T47D (cell line): ENCODE measurements at regions not wholly inside any gene's neighbourhood (a gene's known extent, or its start where the extent isn't known, plus 50 kb on each side); places are given as distances from the start of the nearest gene placed in this dataset.

ENCODE experiments used
- DNase-seq, 2 experiments: peaks; one replicate each; pipeline versions ENCODE4 v3.0.0 to v3.0.0-alpha.2; 2011 to 2012; ENCODE audit warnings: low read depth in 1 of 2, low spot score in 1 of 2
- JUND ChIP-seq: IDR thresholded peaks from 2 replicates; pipeline ENCODE4 v1.6.1; 2012; ENCODE audit warnings: low read depth
- in situ Hi-C: cut with HindIII; loops from 2 replicates; pipeline ENCODE4 v1.10.0; 2016; ENCODE audit warnings: low sequenced_read_pairs, low pct_unique_long_range_greater_than_20kb

DNA sequence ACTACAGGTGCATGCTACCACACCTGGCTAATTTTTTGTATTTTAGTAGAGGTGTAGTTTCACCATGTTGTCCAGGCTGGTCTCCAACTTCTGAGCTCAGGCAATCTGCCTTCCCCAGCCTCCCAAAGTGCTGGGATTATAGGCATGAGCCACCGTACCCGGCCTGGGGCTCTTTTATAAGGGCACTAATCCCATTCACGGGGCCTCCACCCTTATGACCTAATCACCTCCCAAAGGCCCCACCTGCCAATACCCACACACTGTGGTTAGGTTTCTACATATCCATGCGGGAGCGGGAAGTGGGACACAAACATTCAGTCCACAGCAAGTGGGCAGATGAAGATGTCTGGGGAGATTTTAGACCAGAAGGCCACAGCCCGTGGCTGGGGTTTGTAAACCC lies 164.7 kb upstream of the SH3BP4 start:
- in situ Hi-C loops = no loop called here
- no peak for TF ChIP-seq JUND
- DNase-seq = no peak

DNA sequence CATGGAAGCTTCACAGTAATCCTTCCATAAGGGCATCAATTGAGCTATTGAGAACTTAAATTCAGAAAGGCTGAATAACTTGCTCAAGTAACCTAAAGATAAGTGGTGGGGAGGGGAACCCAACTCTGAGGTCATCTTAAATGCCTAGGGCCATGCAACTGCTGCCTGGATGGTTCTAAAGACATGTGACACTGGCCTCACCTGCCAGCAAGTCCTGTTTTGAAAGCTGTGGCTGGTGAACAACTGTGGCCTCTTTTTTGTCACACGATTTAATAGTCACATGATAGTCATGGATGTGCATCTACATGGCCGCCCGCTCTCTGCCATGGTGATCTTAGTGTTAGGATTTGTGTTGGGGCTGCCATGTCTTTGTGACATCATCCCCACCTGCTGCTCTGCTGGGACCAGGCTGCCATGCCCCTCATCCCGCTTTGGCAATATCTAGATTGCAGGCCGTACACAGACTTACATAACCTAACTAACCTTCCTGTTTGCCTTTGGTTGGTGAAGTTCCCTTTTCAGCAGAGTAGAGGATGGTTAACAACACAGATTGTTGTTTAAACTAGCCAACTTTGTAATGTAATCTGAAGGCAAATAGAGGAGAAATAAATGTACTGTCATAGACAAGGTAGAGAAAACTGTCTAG lies 177.9 kb upstream of the SH3BP4 start:
- in situ Hi-C loops = no loop called here
- no peak for DNase-seq
- no peak for TF ChIP-seq JUND

DNA sequence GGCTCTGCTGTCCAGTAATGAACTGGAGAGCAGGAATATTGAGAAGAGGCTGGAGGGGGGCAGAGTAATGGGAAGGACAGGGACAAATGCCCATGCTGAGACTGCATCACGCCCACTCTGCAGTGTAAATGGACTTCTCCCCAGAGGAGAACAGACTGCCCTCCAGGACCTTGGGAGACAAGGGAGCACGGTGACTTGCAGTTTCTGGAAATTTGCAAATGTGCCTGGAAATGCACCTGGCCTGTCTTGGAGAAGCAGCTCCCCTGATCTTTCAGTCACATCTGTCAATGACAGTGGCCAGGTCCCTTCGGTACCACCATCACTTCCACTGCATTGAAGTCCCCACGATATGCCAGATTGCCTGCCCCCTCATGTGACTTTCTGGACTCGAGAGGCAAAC lies 178.7 kb upstream of the SH3BP4 start:
- DNase-seq = no peak
- in situ Hi-C loops = no loop called here
- TF ChIP-seq JUND = no peak

DNA sequence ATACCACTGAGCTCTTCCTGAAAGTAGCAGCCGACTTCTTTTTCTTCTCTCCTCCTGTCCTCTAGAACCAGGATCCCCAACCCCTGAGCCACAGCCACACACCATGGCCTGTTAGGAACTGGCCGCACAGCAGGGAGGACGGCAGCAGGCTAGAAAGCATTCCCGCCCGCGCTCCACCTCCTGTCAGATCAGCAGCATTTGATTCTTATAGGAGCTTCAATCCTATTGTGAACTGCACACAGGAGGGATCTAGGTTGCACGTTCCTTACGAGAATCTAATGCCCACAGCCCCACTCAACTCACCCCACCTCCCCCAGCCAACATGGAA lies 179.1 kb upstream of the SH3BP4 start:
- in situ Hi-C loops = no loop called here
- no peak for TF ChIP-seq JUND
- no peak for DNase-seq

DNA sequence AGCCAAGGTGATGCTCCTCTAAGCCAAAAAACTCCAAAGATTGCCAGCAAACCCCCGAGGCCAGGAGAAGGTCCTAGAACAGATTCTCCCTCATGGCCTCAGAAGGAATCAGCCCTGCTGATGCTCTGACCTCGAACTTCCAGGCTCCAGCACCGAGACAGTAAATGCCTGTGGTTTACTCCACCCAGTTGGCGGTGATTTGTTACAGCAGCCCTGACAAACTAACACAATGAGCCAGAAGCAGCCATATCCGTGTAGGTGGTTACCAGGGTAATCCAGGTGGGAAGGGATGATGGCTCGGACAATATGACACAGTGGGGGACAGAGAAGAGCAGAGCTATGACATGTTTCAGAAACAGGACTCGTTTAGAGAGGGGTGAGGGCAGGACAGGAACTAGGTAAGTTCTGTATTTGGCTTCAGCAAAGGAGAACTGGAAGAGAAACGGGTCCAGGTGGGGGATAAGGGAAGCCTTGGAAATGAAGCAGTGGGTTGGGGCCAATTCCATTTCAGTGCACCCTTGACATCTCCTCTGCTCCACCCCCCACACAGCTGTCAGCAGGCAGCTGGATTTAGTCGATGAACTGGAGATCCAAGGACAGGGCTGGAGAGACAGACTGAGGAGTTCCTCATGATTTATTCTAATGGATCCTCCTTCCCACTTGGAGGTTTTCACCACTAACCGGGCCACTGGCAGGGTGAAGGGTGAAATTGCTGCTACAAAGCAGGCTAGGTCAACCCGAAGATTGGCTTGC lies 179.7 kb upstream of the SH3BP4 start:
- TF ChIP-seq JUND = no peak
- in situ Hi-C loops = no loop called here
- no peak for DNase-seq

DNA sequence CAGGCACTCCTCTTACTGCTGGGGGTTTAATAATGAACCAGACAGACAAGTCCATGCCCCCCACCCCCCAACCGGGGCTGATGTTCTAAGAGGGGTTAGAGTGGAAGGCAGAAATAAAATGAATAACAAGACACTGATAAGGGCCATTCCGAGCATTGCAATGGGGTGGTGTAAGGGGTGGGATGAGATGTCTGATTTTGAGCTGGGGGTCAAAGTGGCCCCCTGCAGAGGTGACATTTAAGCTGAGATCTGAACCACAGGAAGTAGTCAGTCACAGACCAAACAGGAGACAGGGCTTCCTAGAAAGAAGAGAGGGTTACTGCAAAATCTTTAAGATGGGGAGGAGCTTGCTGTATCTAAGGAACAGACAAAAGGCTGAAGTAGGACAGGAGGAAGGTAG lies 180.6 kb upstream of the SH3BP4 start:
- TF ChIP-seq JUND = no peak
- no peak for DNase-seq
- in situ Hi-C loops = no loop called here

DNA sequence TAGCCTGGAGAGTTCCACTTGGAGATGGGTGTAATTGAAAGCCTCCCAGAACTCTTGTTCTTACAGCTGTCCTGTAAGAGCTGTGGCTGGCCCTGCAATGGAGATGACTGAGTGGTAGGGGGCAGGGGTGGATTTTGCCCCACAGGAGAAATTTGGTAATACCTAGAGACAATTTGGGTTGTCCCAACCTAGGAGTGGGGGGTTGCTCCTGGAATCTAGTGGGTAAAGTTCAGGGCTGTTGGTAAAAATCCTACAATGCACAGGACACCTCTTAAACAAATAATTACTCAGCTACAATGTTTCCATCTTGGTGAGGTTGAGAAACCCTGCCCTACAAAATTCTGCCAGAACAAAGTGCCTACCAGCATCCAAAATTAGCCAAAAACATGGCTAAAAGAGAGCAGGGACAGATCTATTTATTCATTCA lies 181.1 kb upstream of the SH3BP4 start:
- no peak for TF ChIP-seq JUND
- DNase-seq = no peak
- in situ Hi-C loops = no loop called here

DNA sequence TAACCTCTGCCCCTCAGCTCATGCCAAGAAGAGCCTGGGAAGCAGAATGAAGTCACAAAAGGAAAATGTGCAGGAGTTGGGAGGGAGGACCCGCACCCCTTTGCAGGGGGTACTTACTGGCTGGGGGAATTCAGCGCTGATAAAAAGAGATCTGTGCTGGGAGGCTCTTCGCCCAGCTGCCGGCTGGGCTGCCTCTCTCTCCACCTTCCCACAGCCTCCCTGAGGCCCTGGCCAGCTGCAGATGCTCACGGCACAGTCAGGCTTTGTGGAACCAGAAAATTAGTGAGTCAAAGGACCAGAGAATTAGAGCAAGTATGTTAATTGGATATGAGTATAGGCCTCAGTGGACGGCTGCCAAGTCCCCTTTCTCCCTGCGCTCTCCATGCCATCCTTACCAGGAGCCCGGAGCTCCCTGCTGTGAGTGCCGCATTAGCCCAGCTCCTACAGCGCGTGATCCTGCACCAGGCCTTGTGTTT lies 181.7 kb upstream of the SH3BP4 start:
- in situ Hi-C loops = no loop called here
- TF ChIP-seq JUND = no peak
- DNase-seq = no peak

DNA sequence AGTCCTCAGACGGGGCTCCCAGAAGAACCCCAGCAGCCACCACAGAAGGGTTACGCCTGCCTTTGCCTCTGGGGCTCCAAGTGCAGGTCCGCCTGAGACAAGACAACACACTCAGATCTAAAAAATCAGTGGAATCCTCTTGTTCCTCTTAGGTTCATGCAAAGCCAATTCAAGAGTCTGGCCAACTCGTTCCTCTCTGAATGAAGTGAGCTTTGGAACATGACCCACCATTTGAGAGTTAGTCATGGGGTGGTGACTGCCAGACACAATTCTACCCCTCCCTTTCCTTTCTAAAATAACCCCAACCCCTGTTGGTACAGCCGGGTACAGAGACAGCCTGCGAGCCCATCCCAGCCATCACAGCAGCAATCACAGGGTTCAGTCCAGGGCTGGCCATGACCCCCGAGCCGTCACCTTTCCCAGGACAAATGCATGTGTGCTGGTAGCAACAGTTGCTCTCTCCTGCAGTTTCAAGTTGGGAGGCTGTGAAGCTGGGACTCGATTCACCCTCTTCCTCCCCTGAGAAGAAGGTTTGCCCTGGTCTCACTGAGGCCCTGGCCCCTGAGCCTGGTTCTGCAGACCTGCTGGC lies 183.1 kb upstream of the SH3BP4 start:
- in situ Hi-C loops = no loop called here
- DNase-seq = no peak
- TF ChIP-seq JUND = no peak

DNA sequence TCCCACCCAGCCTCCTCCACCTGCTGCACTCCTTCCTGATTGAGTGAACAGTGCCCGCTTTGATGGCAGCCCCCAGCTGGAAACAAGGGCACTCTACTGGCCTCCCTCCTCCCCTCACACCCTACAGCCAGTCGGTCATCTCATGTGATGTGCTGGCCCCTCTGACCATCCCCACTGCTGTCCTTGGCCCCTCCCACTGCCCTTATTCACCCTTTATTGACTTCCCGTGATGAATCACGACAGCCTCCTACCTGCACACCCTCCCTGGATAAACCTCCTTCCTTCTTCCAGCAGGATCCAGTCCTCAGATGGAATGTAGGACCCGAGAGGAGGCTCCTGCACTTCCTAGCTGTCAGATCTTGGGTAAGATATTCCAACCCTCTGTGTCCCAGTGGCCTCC lies 186.5 kb upstream of the SH3BP4 start:
- DNase-seq = no peak
- TF ChIP-seq JUND = no peak
- in situ Hi-C loops = no loop called here

DNA sequence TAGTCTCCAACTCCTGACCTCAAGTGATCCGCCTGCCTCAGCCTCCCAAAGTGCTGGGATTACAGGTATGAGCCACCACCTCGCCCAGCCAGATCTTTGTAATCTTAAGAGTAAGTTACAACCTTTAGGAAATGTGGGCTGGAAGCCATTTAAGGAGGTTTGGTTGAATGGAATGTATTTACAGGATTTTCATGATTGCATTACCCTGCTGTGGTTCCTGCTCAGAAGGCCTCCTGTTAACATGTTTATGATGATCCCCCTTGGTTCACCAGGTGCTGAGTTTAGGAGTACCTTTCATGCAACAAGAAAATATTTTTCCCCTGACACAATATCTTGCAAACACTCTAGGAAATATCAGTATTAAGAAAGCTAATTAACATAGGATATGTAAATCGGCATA lies 187.4 kb upstream of the SH3BP4 start:
- in situ Hi-C loops = no loop called here
- no peak for DNase-seq
- TF ChIP-seq JUND = no peak

DNA sequence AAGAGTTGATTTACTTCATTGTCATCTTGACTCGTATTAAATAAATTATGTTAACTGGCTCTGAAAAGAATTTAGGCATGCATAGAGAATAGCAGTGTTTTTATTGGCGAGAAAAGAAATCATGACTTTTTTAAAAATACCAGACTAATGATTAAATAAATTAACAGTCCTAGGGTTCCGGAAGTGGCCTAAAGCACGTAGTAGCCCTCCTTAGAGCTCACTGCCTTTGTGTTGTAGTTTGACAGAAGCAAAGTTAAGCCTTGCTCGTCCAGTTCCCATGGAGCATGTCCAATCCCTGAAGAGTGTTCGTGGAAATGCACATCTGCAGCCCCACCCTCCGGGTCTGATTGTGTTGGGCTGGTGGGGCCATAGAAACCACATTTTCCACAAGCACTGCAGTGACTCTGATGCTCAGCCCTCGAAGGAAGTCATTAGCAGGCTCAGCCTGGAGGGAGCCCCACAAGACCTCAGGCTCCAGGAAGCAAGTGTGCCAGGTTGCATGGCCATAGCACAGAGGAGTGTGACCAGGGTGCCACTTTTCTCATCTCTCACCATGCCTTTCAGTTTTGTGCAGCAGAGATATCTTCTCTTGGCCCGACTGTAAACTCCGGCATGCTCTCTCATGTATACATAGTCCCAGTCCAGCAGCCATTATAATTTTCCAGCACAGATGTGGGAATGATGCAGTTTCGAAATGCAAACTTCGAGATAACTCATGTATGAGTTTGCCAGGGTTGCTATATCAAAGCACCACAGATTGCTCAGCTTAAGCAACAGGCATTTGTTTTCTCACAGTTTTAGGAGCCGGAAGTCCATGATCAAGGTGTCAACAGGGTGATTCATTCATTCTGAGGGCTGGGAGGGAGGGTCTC lies 188.6 kb upstream of the SH3BP4 start:
- in situ Hi-C loops = no loop called here
- DNase-seq = no peak
- TF ChIP-seq JUND = no peak
